NCI-H524 (cell line): ENCODE measurements at regions not wholly inside any gene's neighbourhood (a gene's known extent, or its start where the extent isn't known, plus 50 kb on each side); places are given as distances from the start of the nearest gene placed in this dataset.
A peak's percentile ranks its signal among the peaks of the same experiment; 100 is the strongest.

ENCODE experiments used
- DNase-seq, 2 experiments: peaks; one replicate each; lab custom pipeline; 2025; lab: John Stamatoyannopoulos, UW

- DNase-seq, result no peak
Observed at GRCh38 chr14:26993556-26993955, 395.7 kb upstream of the NOVA1 start.

GRCh38 chr14:26995301-26995700, 397.5 kb upstream of the NOVA1 start:
- peak in 1 of 2 experiments; percentile 13 for DNase-seq

GRCh38 chr14:26996246-26996645, 398.4 kb upstream of the NOVA1 start:
- DNase-seq, result no peak

- no peak for DNase-seq
Observed at GRCh38 chr14:27002179-27002578, 404.3 kb upstream of the NOVA1 start.

GRCh38 chr14:27006570-27006969, 408.7 kb upstream of the NOVA1 start:
- DNase-seq, result no peak

GRCh38 chr14:27008187-27008586, 410.4 kb upstream of the NOVA1 start:
- no peak for DNase-seq

- DNase-seq, result no peak
Observed at GRCh38 chr14:27012641-27013040, 414.8 kb upstream of the NOVA1 start.

- DNase-seq, result no peak
Observed at GRCh38 chr14:27013678-27014077, 415.8 kb upstream of the NOVA1 start.

- DNase-seq, result no peak
Observed at GRCh38 chr14:27015065-27015464, 417.2 kb upstream of the NOVA1 start.

- DNase-seq, result no peak
Observed at GRCh38 chr14:27025648-27026047, 427.8 kb upstream of the NOVA1 start.

- DNase-seq, result no peak
Observed at GRCh38 chr14:27026097-27026496, 428.3 kb upstream of the NOVA1 start.

- no peak for DNase-seq
Observed at GRCh38 chr14:27040552-27040951, 442.7 kb upstream of the NOVA1 start.

GRCh38 chr14:27049701-27050100, 451.9 kb upstream of the NOVA1 start:
- no peak for DNase-seq

GRCh38 chr14:27050208-27050607, 452.4 kb upstream of the NOVA1 start:
- DNase-seq, result peak; percentile 2 to 66

GRCh38 chr14:27056586-27056985, 458.8 kb upstream of the NOVA1 start:
- peak in 1 of 2 experiments; percentile 15 for DNase-seq

- DNase-seq, result no peak
Observed at GRCh38 chr14:27061299-27061698, 463.5 kb upstream of the NOVA1 start.

- no peak for DNase-seq
Observed at GRCh38 chr14:27063959-27064358, 466.1 kb upstream of the NOVA1 start.

GRCh38 chr14:27065886-27066285, 468.1 kb upstream of the NOVA1 start:
- DNase-seq, result no peak

GRCh38 chr14:27067961-27068360, 470.1 kb upstream of the NOVA1 start:
- DNase-seq, result no peak

- DNase-seq, result no peak
Observed at GRCh38 chr14:27072589-27072988, 474.8 kb upstream of the NOVA1 start.

GRCh38 chr14:27075503-27075902, 477.7 kb upstream of the NOVA1 start:
- no peak for DNase-seq

GRCh38 chr14:27077214-27077613, 479.4 kb upstream of the NOVA1 start:
- no peak for DNase-seq

GRCh38 chr14:27077710-27078109, 479.9 kb upstream of the NOVA1 start:
- DNase-seq, result no peak

GRCh38 chr14:27078191-27078590, 480.4 kb upstream of the NOVA1 start:
- DNase-seq, result no peak

GRCh38 chr14:27079716-27080115, 481.9 kb upstream of the NOVA1 start:
- DNase-seq, result no peak
